ENCODE measurements at regions not wholly inside any gene's neighbourhood (a gene's known extent, or its start where the extent isn't known, plus 50 kb on each side); places are given as distances from the start of the nearest gene placed in this dataset.

DNA sequence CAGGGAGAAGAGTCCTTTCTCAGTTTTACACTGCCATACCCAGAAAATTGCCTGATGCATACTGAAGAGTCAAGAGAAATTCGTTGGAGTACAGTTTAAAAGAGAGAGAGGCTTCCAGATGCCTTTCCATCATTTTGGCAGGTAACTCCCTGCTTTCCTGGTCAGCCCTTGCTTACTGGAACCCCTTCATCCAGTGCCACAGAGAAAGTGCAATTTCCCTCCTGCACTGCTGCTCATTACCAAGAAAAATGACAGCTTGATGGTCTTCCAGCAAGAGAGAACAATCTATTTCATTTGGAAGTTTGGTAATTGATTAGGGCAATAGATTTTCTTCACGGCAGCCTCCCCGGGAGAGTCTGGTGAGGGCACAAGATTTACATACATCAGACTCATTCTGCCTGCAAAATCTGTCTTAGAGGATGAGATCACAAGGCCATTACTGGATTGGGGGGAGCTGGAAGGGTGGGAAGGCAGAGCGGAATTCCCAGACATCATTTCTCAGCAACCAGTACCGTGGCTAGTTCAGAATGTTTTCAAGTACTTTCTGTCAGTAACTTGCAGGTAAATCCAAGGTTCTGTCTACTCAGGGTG lies 102.8 kb upstream of the SLC14A2 start:
- TF ChIP-seq POLR2A (IDR thresholded peaks at IDR 0.05; ENCODE audit: low read depth, low read length) = no peak
- FAIRE-seq (no peak), DNase-seq (ENCODE audit: insufficient read length, low spot score) (no peak)

DNA sequence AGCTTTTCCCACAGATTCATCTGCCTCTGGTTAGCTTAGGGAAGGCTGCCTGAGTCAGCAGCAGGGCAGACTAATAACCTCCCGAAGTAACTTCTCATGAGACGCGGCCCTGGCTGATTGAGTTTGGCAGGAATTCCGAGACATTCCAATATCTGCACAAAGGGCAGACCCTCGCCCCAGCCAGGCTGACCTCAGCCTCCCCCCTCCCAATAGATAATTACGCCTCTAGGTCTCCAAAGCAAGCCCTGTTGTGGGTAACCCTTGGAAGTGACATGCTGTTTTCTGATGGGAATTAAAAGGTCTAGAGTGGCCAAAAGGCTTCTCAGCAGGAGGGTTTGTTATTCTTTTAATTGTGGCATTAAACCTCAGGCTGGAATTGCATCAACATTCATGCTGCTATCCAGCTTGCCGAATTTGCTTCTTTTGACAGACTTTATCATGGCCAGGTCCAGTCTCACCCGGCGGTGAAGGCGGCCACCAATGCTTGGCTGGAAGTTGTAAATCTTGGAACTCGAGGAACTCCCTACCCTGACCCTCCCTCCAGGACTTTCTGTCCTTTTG lies 98.0 kb upstream of the SLC14A2 start:
- TF ChIP-seq POLR2A (IDR thresholded peaks at IDR 0.05; ENCODE audit: low read depth, low read length) = no peak
- DNase-seq (ENCODE audit: insufficient read length, low spot score) (no peak), FAIRE-seq (no peak)

- no peak for TF ChIP-seq POLR2A (IDR thresholded peaks at IDR 0.05; ENCODE audit: low read depth, low read length)
- DNase-seq (ENCODE audit: insufficient read length, low spot score) = no peak
- no peak for FAIRE-seq
These were observed 96.7 kb upstream of the SLC14A2 start for GRCh38 chr18:45518311-45519155.

GRCh38 chr18:45519411-45520280 lies 95.6 kb upstream of the SLC14A2 start:
- no peak for TF ChIP-seq POLR2A (IDR thresholded peaks at IDR 0.05; ENCODE audit: low read depth, low read length)
- DNase-seq (ENCODE audit: insufficient read length, low spot score) (no peak), FAIRE-seq (no peak)

DNA sequence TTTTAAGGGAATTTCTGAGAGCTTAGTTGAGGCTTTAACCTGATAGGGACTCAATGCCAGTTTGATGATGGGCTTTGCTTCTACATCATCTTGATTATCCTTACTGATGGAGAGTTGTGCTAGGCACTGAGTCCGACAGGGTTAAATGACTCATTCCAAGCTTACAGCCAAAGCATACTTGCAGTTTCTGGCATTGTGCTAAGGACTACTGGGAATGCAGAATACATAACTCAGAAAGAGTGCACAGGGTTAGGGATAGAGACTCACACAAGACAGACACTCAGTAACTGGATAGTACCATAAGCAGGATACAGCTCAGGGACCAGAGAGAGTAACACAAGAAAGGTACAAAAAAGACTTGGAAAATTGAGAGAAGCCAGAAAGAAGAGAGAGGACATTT lies 94.1 kb upstream of the SLC14A2 start:
- no peak for FAIRE-seq
- no peak for TF ChIP-seq POLR2A (IDR thresholded peaks at IDR 0.05; ENCODE audit: low read depth, low read length)
- no peak for DNase-seq (ENCODE audit: insufficient read length, low spot score)

GRCh38 chr18:45521777-45522176 lies 93.5 kb upstream of the SLC14A2 start:
- FAIRE-seq (no peak), DNase-seq (ENCODE audit: insufficient read length, low spot score) (no peak)

GRCh38 chr18:45522371-45522770 lies 92.9 kb upstream of the SLC14A2 start:
- DNase-seq (ENCODE audit: insufficient read length, low spot score) (no peak), FAIRE-seq (no peak)
- no peak for TF ChIP-seq POLR2A (IDR thresholded peaks at IDR 0.05; ENCODE audit: low read depth, low read length)

More at GRCh38 chr18:45521777-45522176, 93.5 kb upstream of the SLC14A2 start:
- TF ChIP-seq POLR2A (IDR thresholded peaks at IDR 0.05; ENCODE audit: low read depth, low read length) = no peak

- FAIRE-seq (no peak), DNase-seq (ENCODE audit: insufficient read length, low spot score) (no peak)
- TF ChIP-seq POLR2A (IDR thresholded peaks at IDR 0.05; ENCODE audit: low read depth, low read length) = no peak
These were observed 90.0 kb upstream of the SLC14A2 start for GRCh38 chr18:45525301-45525700.

GRCh38 chr18:45526114-45526841 lies 89.0 kb upstream of the SLC14A2 start:
- FAIRE-seq (no peak), DNase-seq (ENCODE audit: insufficient read length, low spot score) (no peak)
- TF ChIP-seq POLR2A (IDR thresholded peaks at IDR 0.05; ENCODE audit: low read depth, low read length) = no peak

DNA sequence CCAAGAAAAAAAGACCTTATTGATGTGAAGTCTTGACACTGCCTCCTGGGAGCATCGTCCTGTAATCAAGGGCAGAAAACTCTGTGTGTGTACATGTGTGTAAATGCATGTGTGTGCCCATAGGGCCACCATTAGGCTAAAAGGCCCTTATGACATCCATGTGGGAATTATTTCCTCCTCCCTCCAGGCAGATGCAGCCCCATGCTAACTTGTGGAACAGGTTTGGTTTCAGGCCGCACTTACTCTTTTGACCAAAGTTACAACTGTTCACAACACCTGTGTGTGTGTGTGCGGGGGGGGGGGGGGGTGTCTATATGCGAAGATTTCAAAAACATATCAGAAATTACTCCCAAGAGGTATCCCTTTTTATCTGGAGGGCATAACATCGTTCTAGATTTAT lies 87.4 kb upstream of the SLC14A2 start:
- no peak for TF ChIP-seq POLR2A (IDR thresholded peaks at IDR 0.05; ENCODE audit: low read depth, low read length)
- no peak for FAIRE-seq
- DNase-seq (ENCODE audit: insufficient read length, low spot score) = no peak

DNA sequence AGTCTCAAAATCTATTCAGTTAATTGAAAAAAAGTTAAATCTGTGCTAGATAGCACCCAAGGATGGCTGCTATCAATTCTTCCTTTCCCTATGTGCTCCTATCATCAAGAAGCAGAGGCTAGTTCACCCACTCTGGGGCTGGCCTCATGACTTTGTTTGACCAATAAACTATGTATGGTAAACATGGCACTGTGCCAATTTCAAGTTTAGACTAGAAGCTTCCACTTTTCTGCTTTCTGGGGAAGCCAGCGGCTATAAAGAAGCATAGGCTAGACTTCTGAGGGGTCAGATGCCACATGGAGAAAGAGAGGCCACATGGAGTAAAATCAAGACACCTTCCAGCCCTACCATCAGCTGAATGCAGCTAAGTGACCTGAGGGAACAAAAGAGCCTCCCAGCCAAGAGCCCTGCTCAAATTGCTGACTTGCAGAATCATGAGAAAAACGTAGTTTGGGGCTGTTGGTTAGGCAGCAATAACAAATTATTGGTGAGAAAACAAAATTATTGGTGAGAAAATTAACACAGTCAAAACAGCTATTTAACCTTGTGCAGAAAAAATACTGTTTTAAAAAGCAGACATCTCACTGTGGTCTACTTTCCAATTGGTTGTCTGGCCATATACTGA lies 86.5 kb upstream of the SLC14A2 start:
- TF ChIP-seq POLR2A (IDR thresholded peaks at IDR 0.05; ENCODE audit: low read depth, low read length) = no peak
- DNase-seq (ENCODE audit: insufficient read length, low spot score) (no peak), FAIRE-seq (no peak)

- FAIRE-seq (no peak), DNase-seq (ENCODE audit: insufficient read length, low spot score) (no peak)
- no peak for TF ChIP-seq POLR2A (IDR thresholded peaks at IDR 0.05; ENCODE audit: low read depth, low read length)
These were observed 76.8 kb upstream of the SLC14A2 start for GRCh38 chr18:45538444-45538843.

GRCh38 chr18:45539491-45539891 lies 75.8 kb upstream of the SLC14A2 start:
- FAIRE-seq = no peak
- no peak for DNase-seq (ENCODE audit: insufficient read length, low spot score)
- no peak for TF ChIP-seq POLR2A (IDR thresholded peaks at IDR 0.05; ENCODE audit: low read depth, low read length)

Measured in H54 (cell line).